Frontal cortex (tissue), 3 donors: ENCODE measurements at regions not wholly inside any gene's neighbourhood (a gene's known extent, or its start where the extent isn't known, plus 50 kb on each side); places are given as distances from the start of the nearest gene placed in this dataset.

Experiments used
- DNase-seq, 2 donors: peaks; one replicate each; pipeline ENCODE4 v3.0.0; 2012; ENCODE audit warnings: low spot score in 2 of 2
- FAIRE-seq: peaks from 2 replicates; lab custom pipeline; 2012; peaks lifted over from hg19 to GRCh38; lab: Jason Lieb, UNC
- donor health status: control.
- donor health status: control.
- donor health status: control.

DNA sequence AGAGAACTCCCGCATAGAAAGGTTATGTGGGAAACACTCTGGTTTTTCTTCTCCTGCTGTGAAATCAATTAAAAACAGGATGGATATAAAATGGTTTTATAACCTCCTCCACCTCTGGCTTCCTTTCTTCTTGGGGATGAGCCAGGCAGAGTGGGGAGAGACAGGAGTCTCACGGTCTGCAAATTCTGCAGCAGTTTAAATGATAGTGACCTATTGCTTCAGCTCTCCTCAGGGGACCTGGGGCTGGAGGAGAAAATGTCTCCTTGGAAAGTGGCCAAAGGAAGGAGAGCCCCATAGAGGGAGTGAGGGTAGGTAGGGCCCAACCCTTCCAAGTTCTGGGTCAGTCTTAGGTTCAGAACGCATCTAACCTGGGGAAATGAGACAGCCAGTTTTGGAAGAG lies 118.8 kb downstream of the MTX3 start:
- FAIRE-seq (no peak), DNase-seq (no peak)

DNA sequence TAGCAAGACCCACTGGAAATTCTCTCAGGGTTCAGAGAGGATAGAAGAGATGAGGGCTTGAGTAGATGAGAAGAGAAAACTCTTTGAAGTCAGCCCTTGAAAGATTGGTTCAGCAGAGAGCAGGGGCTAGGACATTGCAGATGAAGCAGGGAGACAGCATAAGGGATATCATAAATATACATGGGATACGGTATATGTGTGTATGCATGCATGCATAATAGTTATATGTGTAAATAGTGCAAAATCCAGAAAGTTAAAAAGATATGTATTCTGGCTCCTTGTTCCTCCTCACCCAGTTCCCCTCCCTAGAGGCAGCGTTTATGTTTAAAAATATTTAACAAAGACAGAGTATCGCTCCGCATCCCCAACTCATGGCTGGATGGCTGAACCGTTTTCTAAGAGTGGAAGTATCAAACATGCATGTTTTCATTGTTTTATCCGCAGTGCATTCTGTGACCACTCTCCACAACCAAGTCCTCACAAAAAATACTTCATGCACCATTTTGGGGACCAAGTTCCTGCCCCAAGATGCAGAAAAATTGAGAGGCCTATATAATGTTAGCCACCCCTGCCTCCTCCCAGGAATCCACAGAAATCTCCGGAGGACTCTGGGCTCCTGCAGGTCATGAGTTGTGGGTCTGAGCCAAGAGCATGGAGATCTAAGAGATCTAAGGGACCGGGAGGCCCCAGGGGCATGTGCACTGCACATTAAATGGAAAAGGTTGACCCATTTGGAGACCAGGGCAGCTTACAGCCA lies 119.5 kb downstream of the MTX3 start:
- DNase-seq (no peak), FAIRE-seq (no peak)

DNA sequence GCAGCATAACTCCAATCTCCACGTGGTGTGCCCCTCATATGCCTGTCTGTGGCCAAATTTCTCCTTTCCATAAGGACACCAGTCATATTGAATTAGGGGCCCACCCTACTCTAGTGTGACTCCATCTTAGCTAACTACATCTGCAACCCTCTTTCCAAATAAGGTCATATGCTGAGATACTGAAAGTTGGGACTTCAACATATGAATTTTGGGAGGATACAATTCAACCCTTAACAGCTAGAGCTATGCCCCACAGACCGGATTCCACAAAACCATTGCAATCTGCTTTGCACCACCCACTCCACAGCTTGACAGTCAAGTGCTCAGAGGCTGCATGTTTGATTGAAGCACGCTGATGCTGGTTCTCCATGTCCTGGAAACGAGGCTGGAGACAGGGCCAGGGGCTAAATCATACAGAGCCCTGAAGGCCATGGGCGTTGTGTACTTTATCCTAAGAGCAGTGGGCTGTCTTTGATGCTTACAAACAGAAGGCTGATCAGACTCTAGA lies 122.8 kb downstream of the MTX3 start:
- no peak for FAIRE-seq
- DNase-seq: no peak

DNA sequence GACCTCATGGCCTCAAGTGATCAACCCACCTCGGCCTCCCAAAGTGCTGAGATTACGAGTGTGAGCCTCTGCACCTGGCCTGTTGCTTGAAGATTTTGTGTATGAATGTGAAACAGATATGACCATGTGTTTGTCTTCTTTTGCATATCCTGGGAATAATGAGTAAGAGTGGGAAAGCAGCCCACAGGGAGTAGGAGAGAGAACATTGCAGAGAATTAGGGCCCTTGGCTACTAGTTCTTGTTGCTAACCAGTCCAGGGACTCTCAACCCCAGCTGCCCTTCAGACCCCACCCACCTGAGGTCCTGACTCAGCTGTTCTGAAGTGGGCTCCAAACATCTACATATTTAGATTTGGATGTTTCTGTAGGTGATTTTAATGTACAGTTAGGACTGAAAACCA lies 125.5 kb downstream of the MTX3 start:
- no peak for FAIRE-seq

DNA sequence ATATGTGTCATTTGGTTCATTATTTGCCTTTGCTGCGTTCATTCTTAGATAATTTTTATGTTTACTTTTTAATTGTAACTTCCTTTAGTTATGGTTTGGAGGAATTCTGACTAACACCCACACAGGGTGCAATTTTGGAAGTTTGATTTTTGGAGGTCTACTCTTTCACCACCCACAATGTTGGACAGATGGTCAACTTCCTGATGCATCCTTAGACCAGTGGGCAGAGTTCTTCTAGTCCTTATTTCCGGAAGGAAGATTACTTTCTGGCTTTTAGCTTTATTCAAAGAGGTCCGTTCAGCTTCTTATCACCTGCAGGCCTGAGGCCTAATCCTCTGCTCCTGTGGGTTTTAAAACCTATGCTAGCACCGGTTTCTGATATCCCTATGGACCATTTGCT lies 126.7 kb downstream of the MTX3 start:
- no peak for DNase-seq
- FAIRE-seq: no peak

More for the DNA sequence above, 125.5 kb downstream of the MTX3 start:
- no peak for DNase-seq

- no peak for FAIRE-seq
- DNase-seq: no peak
Observed at GRCh38 chr5:79859588-79859987, 131.5 kb downstream of the MTX3 start.

GRCh38 chr5:79858410-79858723 lies 132.7 kb downstream of the MTX3 start:
- FAIRE-seq: no peak
- no peak for DNase-seq

- peak in 1 of 2 donors; percentile 10 for DNase-seq
- FAIRE-seq: no peak
Observed at GRCh38 chr5:79857714-79858409, 133.2 kb downstream of the MTX3 start.

- no peak for DNase-seq
- FAIRE-seq: no peak
Observed at GRCh38 chr5:79856456-79857055, 134.5 kb downstream of the MTX3 start.

DNA sequence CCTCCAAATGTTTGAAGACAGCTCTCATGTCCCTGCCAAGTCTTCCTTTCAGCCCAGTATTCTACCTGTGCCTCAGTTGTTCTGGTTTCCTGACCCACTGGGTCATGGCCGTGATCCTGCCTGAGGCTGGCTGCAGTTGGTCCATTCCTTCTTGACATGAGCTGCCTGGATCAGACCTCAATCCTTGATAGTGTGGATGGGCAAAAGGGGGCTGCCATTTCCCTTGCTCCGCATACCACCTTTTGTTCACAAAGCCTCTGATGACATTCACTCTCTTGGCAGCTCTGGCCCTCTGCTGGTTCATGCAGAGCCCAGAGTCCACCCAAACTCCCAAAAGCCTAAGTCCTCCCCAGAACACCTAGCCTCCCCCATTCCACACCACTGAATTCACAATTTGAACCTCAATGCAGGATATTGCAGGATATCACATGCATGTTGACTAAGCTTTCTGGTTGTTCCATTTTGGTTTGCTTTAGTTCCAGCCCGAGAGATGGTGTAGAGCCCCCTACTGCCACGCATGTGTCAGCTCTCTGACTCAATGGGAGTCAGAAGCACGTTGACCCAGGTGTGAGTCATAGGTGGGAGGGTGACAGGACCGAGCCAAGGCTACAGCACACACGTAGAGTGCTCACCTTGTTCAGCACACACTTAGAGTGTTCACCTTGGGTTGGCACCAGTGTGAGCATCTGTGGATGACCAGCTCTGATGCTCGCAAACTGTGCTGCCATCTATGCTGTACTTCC lies 137.2 kb downstream of the MTX3 start:
- DNase-seq: no peak
- FAIRE-seq: no peak

GRCh38 chr5:79853028-79853427 lies 138.0 kb downstream of the MTX3 start:
- no peak for FAIRE-seq
- DNase-seq: no peak

DNA sequence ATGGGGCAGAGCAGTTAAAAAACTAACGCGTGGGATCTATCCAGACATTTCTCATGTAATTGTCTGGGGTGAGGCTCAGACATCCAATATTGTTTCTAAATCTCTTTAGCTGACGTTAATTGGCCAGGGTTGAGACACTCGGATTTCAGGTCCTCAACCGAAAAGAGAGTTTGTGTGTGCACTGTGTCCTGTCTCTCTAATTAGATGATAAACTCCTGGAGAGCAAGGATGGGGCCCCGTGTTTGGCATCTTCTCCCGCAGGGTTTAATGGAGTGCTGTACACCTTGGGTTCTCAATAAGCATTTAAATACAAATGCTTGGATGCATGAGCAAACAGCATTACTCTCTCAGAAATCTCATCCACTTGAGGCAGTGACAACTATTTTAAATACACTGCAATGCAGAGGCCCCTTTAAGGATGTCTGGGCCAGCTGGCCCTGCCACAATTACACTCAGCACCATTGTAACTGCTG lies 139.6 kb downstream of the MTX3 start:
- FAIRE-seq (no peak), DNase-seq (no peak)

GRCh38 chr5:79850941-79851340 lies 140.1 kb downstream of the MTX3 start:
- no peak for FAIRE-seq

DNA sequence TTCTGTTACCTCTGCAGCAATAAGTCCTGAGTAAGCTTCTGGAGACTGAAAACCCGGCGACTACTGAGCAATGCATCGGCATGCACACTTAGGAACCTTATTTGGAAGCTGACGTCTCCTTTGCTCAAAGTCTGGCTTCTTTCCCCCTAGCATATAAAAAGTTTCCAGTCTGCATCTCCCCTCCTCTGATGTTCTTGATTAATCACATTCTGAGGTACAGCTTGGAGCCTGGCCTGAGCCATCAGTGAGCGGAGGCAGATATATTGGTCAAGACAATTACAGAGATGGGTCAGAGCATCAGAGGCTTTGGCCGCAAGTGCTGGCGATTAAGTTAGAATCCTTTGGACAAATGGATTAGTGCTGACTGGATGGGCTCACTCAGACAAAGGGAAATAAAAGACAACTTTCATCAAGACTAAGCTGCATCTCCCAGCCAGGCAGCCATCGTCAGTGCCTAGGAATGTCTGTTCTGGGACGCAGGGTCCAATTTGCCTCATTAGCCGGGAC lies 140.7 kb downstream of the MTX3 start:
- DNase-seq (no peak), FAIRE-seq (no peak)

More at GRCh38 chr5:79850941-79851340, 140.1 kb downstream of the MTX3 start:
- no peak for DNase-seq

- FAIRE-seq: no peak
- no peak for DNase-seq
Observed at GRCh38 chr5:79849486-79850315, 141.4 kb downstream of the MTX3 start.
